Left ventricle myocardium inferior (tissue), 1 donor: ENCODE measurements at regions not wholly inside any gene's neighbourhood (a gene's known extent, or its start where the extent isn't known, plus 50 kb on each side); places are given as distances from the start of the nearest gene placed in this dataset.
"Not testable (repeated sequence)": the region's sequence is repeated elsewhere in the genome, so short reads cannot be mapped to it uniquely, and the experiment has no call there.

Experiments
- DNase-seq: peaks from one replicate; pipeline ENCODE4 v3.0.0-alpha.2; 2020
- H3K27ac ChIP-seq: fragments of 200-600 bp; replicated peaks from 2 replicates; pipeline ENCODE4 v1.8.0; 2021
- H3K27me3 ChIP-seq: fragments of 200-600 bp; 2 replicates; pipeline ENCODE4 v1.8.0; 2021; ENCODE audit warnings: low read depth
- H3K36me3 ChIP-seq: fragments of 200-600 bp; 2 replicates; pipeline ENCODE4 v1.8.0; 2021
- H3K4me1 ChIP-seq: fragments of 200-600 bp; 2 replicates; pipeline ENCODE4 v1.8.0; 2021
- H3K4me3 ChIP-seq: fragments of 200-600 bp; 2 replicates; pipeline ENCODE4 v1.8.0; 2021; ENCODE audit warnings: mild to moderate bottlenecking, moderate library complexity
- H3K9me3 ChIP-seq: fragments of 200-600 bp; replicated peaks from 2 replicates; pipeline ENCODE4 v1.8.0; 2021
- intact Hi-C: fragments of 100-400 bp; cut with micrococcal nuclease; formaldehyde crosslinking; loops from one replicate; pipeline ENCODE4 v1.11.0; 2022
- TF ChIP-seq, protein P1 (sequence below): fragments of 200-600 bp; IDR thresholded peaks from 2 replicates; pipeline ENCODE4 v1.8.0; 2021; ENCODE audit warnings: antibody characterized with exemption, mild to moderate bottlenecking, borderline replicate concordance
- donor health status: DM: no; HTN: yes; CAD: no; lungs with severe emphysema.

DNA sequence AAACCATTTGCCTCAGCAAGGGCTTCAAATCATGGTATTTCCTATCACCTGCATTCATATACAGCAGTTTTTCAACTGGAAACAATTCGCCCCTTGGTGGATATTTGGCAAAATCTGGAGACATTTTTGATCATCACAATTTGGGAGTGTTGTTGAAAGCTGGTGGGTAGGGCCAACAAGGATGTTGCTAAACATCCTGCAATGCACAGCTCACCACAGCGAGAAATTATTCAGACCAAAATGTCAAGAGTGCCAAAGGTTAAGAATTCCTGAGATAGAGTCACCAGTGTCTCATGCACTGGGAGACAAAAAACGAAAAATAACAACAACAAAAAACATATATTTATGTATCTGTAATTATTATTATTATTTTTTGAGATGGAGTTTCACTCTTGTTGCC lies 435.2 kb upstream of the CTSO start:
- Histone ChIP-seq H3K27me3 (no peaks in the 10 kb centered on the region), H3K4me1 (no peaks in the 10 kb centered on the region), H3K27ac (no peak overlapping the region), H3K36me3 (no peaks in the 10 kb centered on the region), H3K4me3 (no peak overlapping the region), H3K9me3 (no peaks in the 10 kb centered on the region)
- TF ChIP-seq, protein P1, sequence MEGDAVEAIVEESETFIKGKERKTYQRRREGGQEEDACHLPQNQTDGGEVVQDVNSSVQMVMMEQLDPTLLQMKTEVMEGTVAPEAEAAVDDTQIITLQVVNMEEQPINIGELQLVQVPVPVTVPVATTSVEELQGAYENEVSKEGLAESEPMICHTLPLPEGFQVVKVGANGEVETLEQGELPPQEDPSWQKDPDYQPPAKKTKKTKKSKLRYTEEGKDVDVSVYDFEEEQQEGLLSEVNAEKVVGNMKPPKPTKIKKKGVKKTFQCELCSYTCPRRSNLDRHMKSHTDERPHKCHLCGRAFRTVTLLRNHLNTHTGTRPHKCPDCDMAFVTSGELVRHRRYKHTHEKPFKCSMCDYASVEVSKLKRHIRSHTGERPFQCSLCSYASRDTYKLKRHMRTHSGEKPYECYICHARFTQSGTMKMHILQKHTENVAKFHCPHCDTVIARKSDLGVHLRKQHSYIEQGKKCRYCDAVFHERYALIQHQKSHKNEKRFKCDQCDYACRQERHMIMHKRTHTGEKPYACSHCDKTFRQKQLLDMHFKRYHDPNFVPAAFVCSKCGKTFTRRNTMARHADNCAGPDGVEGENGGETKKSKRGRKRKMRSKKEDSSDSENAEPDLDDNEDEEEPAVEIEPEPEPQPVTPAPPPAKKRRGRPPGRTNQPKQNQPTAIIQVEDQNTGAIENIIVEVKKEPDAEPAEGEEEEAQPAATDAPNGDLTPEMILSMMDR, result no peak
- intact Hi-C loops, result no loop called here
- DNase-seq, result no peak

DNA sequence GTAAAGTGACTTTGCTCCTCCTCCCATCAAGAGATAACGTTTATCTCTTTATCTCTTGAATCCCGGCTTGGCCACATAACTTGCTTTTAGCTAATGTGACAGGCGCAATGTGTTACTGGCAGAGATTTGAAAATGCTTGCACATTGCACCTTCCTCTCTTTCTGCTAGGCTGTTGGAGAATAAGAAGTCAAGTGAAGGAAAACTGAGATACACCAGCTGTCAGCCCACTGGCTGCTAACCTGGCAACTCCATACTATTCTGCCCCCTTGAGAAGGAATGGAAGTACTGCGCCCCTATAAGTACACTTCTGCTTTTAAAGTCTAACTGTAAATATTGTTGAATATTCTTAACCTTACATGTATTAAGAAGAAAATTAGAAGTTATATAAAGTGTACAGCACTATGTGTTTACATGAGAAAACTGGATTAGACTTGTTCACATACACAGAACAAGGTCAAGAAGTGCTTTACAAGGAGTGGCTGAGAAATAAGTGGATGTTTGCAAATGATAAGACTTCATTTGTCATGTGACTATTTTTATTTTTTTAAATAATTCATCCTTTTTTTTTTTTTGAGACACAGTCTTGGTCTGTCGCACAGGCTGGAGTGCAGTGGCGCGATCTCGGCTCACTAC lies 424.5 kb upstream of the CTSO start:
- Histone ChIP-seq H3K4me1 (no peaks in the 10 kb centered on the region), H3K27me3 (no peaks in the 10 kb centered on the region), H3K9me3 (no peaks in the 10 kb centered on the region), H3K4me3 (no peak overlapping the region), H3K36me3 (no peaks in the 10 kb centered on the region), H3K27ac (no peak overlapping the region)
- intact Hi-C loops, result no loop called here
- TF ChIP-seq, protein P1, result no peak
- DNase-seq, result no peak

DNA sequence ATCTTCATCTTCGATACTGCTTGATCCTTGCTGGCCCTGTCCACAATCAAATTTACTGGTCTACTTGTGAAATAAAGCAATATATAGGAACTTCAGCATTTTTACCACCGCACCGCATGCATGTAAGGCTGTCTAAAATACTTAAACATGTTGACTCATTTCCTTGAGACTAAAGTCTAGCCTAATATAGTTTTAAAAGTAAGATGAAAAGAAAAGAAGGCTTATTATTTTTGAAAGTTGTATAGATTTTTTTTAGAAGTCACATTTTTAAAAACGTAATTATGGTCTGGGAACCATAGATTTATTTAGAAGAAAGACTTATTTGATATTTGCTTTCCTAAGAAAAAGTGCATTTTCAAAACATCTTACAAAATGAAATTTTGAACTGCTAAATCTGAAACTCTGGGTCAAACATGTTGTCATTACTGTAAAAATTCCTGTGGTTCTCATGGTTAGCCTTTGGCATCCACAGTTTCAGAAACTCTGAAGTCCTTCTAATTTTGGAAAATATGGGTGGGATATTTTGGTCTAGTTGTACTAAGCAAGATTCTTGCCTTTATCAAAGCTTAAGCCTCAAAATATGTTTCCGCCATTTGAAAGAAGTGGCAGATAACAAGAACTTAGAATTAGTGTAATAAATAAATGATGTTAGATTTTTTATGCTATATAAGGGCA lies 423.5 kb upstream of the CTSO start:
- Histone ChIP-seq H3K4me3 (no peak overlapping the region), H3K9me3 (no peaks in the 10 kb centered on the region), H3K4me1 (no peaks in the 10 kb centered on the region), H3K27ac (no peak overlapping the region), H3K27me3 (no peaks in the 10 kb centered on the region), H3K36me3 (no peaks in the 10 kb centered on the region)
- TF ChIP-seq, protein P1, result no peak
- intact Hi-C loops, result no loop called here
- no peak for DNase-seq

DNA sequence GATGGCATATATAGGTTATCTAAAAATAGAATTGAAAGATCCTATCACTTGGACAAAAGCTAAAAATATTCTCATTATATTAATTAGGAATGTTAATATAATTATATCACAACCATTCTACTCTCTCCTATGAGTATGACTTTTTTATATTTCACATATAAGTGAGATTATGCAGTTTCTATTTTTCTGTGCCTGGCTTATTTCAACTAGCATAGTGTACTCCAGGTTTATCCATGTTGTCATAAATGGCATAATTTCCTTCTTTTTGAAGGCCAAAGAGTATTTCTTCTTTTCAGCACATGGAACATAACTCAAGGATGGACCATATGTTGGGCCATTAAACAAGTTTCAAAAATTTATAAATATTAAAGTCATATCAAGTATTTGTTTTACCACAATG lies 421.2 kb upstream of the CTSO start:
- H3K27me3 ChIP-seq, result no peaks in the 10 kb centered on the region
- intact Hi-C loops, result no loop called here
- no peak overlapping the region for H3K4me3 ChIP-seq
- H3K27ac ChIP-seq, result no peak overlapping the region
- no peaks in the 10 kb centered on the region for H3K36me3 ChIP-seq
- no peaks in the 10 kb centered on the region for H3K4me1 ChIP-seq
- TF ChIP-seq, protein P1, result no peak
- DNase-seq, result no peak
- H3K9me3 ChIP-seq, result no peaks in the 10 kb centered on the region

DNA sequence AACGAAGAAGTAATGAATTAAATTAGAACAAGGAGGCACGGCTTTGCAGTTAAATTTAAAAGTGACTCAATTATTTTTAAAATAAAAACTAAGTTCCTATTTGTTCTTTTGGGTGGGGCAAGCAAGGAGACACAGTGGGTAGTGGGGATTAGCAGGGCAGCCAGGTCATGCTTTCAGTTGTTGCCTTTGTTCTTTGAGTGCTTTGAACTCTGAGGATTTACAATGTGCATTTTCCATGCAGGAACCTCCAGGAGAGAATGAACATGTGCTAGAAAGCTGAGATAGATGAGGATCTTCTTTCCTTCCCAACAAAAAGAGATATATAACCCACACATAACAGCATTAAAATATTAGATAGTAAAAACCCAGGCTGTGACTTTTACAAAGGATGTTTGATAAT lies 420.4 kb upstream of the CTSO start:
- no peak for DNase-seq
- Histone ChIP-seq H3K4me1 (no peaks in the 10 kb centered on the region), H3K36me3 (no peaks in the 10 kb centered on the region), H3K27ac (no peak overlapping the region), H3K4me3 (no peak overlapping the region), H3K9me3 (no peaks in the 10 kb centered on the region), H3K27me3 (no peaks in the 10 kb centered on the region)
- TF ChIP-seq, protein P1, result no peak
- intact Hi-C loops, result no loop called here

DNA sequence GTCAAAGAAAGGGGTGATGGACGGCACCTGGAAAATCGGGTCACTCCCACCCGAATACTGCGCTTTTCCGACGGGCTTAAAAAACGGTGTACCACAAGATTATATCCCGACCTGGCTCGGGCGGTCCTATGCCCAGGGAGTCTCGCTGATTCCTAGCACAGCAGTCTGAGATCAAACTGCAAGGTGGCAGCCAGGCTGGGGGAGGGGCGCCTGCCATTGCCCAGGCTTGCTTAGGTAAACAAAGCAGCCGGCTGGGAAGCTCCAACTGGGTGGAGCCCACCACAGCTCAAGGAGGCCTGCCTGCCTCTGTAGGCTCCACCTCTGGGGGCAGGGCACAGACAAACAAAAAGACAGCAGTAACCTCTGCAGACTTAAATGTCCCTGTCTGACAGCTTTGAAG lies 413.8 kb upstream of the CTSO start:
- DNase-seq, H3K4me3 ChIP-seq, H3K27me3 ChIP-seq, H3K36me3 ChIP-seq, H3K9me3 ChIP-seq, H3K27ac ChIP-seq, intact Hi-C loops, H3K4me1 ChIP-seq: not testable (repeated sequence)
